Progenitor cell of endocrine pancreas (in vitro differentiated cells): ENCODE measurements at regions not wholly inside any gene's neighbourhood (a gene's known extent, or its start where the extent isn't known, plus 50 kb on each side); places are given as distances from the start of the nearest gene placed in this dataset.

Experiments used
- DNase-seq: peaks from one replicate; pipeline ENCODE4 v3.0.0; 2021; ENCODE audit warnings: low spot score; ENCODE audit not compliant: unreplicated experiment
- H3K27ac Mint-ChIP-seq: 2 replicates; pipeline ENCODE4 v1.8.0; 2021; ENCODE audit warnings: mild to moderate bottlenecking, moderate library complexity, mixed read lengths
- H3K27me3 Mint-ChIP-seq: 2 replicates; pipeline ENCODE4 v1.8.0; 2021; ENCODE audit warnings: mixed read lengths
- H3K36me3 Mint-ChIP-seq: 2 replicates; pipeline ENCODE4 v1.8.0; 2022; ENCODE audit warnings: mixed read lengths; ENCODE audit not compliant: insufficient read depth
- H3K4me1 Mint-ChIP-seq: 2 replicates; pipeline ENCODE4 v1.8.0; 2021; ENCODE audit warnings: low read depth, mixed read lengths
- H3K4me3 Mint-ChIP-seq: 2 replicates; pipeline ENCODE4 v1.8.0; 2021; ENCODE audit warnings: low read depth, mild to moderate bottlenecking, moderate library complexity, mixed read lengths
- H3K9me3 Mint-ChIP-seq: 2 replicates; pipeline ENCODE4 v1.8.0; 2021; ENCODE audit warnings: low read depth, mixed read lengths
- CTCF ChIP-seq: fragments of 200-600 bp; sonication (generic); IDR thresholded peaks from one replicate; pipeline ENCODE4 v1.5.0; 2021; ENCODE audit warnings: antibody characterized with exemption, mild to moderate bottlenecking; ENCODE audit not compliant: unreplicated experiment

- Mint-ChIP-seq H3K27me3 (peaks cover 13% of the 10 kb centered on the region), H3K36me3 (no peaks in the 10 kb centered on the region), H3K27ac (no peak overlapping the region), H3K9me3 (no peaks in the 10 kb centered on the region), H3K4me1 (peaks cover 29% of the 10 kb centered on the region), H3K4me3 (no peak overlapping the region)
- no peak for TF ChIP-seq CTCF
- DNase-seq = no peak
Observed at GRCh38 chr2:19574778-19575260, 216.4 kb upstream of the OSR1 start.

GRCh38 chr2:19573784-19574183 is 215.4 kb upstream of the OSR1 start:
- H3K27ac Mint-ChIP-seq = peak overlapping the region; percentile 62
- no peak for DNase-seq
- peak overlapping the region; percentile 1 for H3K4me3 Mint-ChIP-seq
- H3K36me3 Mint-ChIP-seq = no peaks in the 10 kb centered on the region
- TF ChIP-seq CTCF = no peak
- H3K27me3 Mint-ChIP-seq = peaks cover 13% of the 10 kb centered on the region
- H3K4me1 Mint-ChIP-seq = peaks cover 36% of the 10 kb centered on the region
- H3K9me3 Mint-ChIP-seq = no peaks in the 10 kb centered on the region

GRCh38 chr2:19571773-19572172 is 213.3 kb upstream of the OSR1 start:
- no peak for DNase-seq
- Mint-ChIP-seq H3K4me3 (no peak overlapping the region), H3K4me1 (peaks cover 31% of the 10 kb centered on the region), H3K9me3 (no peaks in the 10 kb centered on the region), H3K27ac (no peak overlapping the region), H3K27me3 (peaks cover 13% of the 10 kb centered on the region), H3K36me3 (no peaks in the 10 kb centered on the region)
- no peak for TF ChIP-seq CTCF

GRCh38 chr2:19569300-19569791 is 210.9 kb upstream of the OSR1 start:
- Mint-ChIP-seq H3K27me3 (peaks cover 13% of the 10 kb centered on the region), H3K4me1 (peaks cover 23% of the 10 kb centered on the region), H3K36me3 (no peaks in the 10 kb centered on the region), H3K27ac (peak overlapping the region; percentile 46), H3K4me3 (no peak overlapping the region), H3K9me3 (no peaks in the 10 kb centered on the region)
- no peak for TF ChIP-seq CTCF
- no peak for DNase-seq

- H3K9me3 Mint-ChIP-seq = no peaks in the 10 kb centered on the region
- no peak for DNase-seq
- H3K27ac Mint-ChIP-seq = no peak overlapping the region
- no peaks in the 10 kb centered on the region for H3K36me3 Mint-ChIP-seq
- H3K4me1 Mint-ChIP-seq = peaks cover 18% of the 10 kb centered on the region
- H3K4me3 Mint-ChIP-seq = no peak overlapping the region
- peaks cover 13% of the 10 kb centered on the region for H3K27me3 Mint-ChIP-seq
- TF ChIP-seq CTCF = no peak
Observed at GRCh38 chr2:19568809-19569208, 210.4 kb upstream of the OSR1 start.
